ENCODE measurements at regions not wholly inside any gene's neighbourhood (a gene's known extent, or its start where the extent isn't known, plus 50 kb on each side); places are given as distances from the start of the nearest gene placed in this dataset.
"Not testable (repeated sequence)": the region's sequence is repeated elsewhere in the genome, so short reads cannot be mapped to it uniquely, and the experiment has no call there.

DNA sequence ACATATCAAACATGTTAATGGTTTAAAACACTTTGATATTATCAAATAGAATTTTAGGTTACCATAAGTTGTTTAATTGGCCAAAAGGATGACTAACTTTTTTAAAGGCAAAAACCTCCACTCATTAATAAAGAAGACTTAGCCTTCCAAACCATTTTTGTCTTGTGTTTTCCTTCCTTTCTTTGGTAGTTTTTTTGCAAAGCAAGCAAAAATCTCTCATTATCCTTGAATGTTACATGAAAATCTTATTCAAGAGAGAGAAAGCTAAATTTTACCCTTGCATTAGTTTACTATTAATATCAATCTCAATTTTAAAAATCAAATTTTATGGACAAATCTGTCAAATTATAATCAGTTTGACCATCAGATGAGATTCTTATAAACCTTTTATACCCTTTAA is 419.5 kb downstream of the SPIN4 start:
- TF ChIP-seq, protein P1, sequence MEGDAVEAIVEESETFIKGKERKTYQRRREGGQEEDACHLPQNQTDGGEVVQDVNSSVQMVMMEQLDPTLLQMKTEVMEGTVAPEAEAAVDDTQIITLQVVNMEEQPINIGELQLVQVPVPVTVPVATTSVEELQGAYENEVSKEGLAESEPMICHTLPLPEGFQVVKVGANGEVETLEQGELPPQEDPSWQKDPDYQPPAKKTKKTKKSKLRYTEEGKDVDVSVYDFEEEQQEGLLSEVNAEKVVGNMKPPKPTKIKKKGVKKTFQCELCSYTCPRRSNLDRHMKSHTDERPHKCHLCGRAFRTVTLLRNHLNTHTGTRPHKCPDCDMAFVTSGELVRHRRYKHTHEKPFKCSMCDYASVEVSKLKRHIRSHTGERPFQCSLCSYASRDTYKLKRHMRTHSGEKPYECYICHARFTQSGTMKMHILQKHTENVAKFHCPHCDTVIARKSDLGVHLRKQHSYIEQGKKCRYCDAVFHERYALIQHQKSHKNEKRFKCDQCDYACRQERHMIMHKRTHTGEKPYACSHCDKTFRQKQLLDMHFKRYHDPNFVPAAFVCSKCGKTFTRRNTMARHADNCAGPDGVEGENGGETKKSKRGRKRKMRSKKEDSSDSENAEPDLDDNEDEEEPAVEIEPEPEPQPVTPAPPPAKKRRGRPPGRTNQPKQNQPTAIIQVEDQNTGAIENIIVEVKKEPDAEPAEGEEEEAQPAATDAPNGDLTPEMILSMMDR (IDR thresholded peaks at IDR 0.05) = no peak
- no peak for TF ChIP-seq POLR2A (IDR thresholded peaks at IDR 0.05)
- intact Hi-C loops (cut with DNase I; ENCODE audit: low total_unique reads) = no loop called here

DNA sequence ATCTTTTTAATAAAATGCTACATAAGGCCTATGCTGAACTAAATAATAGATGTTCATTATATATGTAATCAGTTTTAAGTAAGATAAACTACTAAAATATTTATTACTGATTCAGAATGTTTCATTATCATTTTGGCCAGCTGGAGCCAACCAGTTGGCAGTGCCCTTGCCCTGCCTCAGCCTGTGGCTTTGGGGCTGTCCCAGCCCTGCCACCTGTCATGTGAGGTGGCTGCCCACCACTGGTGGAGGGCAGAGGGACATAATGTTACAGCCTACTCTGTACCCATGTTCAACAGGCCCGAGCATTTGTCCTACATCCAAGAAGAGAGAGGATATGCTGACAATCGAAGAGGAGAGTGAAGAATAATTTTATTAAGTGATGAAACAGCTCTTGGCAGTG is 422.2 kb downstream of the SPIN4 start:
- DNase-seq (ENCODE audit: low spot score in 2 of 2) = no peak
- no peak overlapping the region for H3K4me3 ChIP-seq (ENCODE audit: low read depth, poor library complexity, severe bottlenecking)
- TF ChIP-seq, protein P1 (IDR thresholded peaks at IDR 0.05) = no peak
- no peak for TF ChIP-seq POLR2A (IDR thresholded peaks at IDR 0.05)
- intact Hi-C loops (cut with DNase I; ENCODE audit: low total_unique reads) = no loop called here
- 43 to 66% methylated on average over 2 of the region's 2 CpGs for WGBS, 2 donors

More for the DNA sequence above, 419.5 kb downstream of the SPIN4 start:
- H3K4me3 ChIP-seq (ENCODE audit: low read depth, poor library complexity, severe bottlenecking) = no peak overlapping the region
- no peak for DNase-seq (ENCODE audit: low spot score in 2 of 2)

DNA sequence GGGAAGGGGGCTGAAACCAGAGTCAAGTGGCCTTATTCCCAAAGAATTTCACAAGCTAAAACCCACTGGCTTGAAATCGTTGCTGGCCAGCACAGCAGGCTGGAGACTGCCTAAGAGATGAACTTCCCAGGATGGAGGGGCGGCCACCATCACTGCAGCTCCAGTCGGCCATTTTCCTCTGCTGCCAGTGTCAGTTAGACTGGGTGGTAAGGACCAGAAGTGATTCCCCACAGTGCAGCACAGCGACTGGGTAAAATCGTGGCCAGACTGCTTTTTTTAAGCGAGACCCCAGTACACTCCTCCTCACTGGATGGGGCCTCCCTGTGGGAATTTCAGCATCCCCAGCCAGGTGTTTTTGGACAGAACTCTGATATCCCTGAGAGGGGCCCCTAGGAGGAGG is 428.0 kb downstream of the SPIN4 start:
- no peak for TF ChIP-seq POLR2A (IDR thresholded peaks at IDR 0.05)
- TF ChIP-seq, protein P1 (IDR thresholded peaks at IDR 0.05) = no peak
- H3K4me3 ChIP-seq (ENCODE audit: low read depth, poor library complexity, severe bottlenecking) = no peak overlapping the region
- peak in 1 of 2 donors; percentile 67 for DNase-seq (ENCODE audit: low spot score in 2 of 2)
- 62 to 67% methylated on average over 1 to 6 of the region's 6 CpGs for WGBS, 2 donors
- intact Hi-C loops (cut with DNase I; ENCODE audit: low total_unique reads) = no loop called here

DNA sequence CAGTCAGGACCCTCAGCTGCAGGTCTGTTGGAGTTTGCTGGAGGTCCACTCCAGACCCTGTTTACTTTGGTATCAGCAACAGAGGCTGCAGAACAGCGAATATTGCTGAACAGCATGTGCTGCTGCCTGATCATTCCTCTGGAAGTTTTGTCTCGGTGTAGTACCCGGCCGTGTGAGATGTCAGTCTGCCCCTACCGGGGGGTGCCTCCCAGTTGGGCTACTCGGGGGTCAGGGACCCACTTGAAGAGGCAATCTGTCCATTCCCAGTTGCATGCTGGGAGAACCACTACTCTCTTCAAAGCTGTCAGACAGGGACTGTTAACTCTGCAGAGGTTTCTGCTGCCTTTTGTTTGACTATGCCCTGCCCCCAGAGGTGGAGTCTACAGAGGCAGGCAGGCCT is 444.9 kb downstream of the SPIN4 start:
- H3K4me3 ChIP-seq (ENCODE audit: low read depth, poor library complexity, severe bottlenecking); intact Hi-C loops (cut with DNase I; ENCODE audit: low total_unique reads): not testable (repeated sequence)
- WGBS, 2 donors = 71 to 91% methylated on average over 4 to 6 of the region's 6 CpGs
- peak in 1 of 2 donors; percentile 50 for DNase-seq (ENCODE audit: low spot score in 2 of 2)
